GM21515 (cell line): ENCODE measurements at regions not wholly inside any gene's neighbourhood (a gene's known extent, or its start where the extent isn't known, plus 50 kb on each side); places are given as distances from the start of the nearest gene placed in this dataset.

Experiments used
- ATAC-seq: cut with Tn5 transposase; IDR thresholded peaks from one replicate; pipeline ENCODE4 v1.9.1; 2021; ENCODE audit not compliant: unreplicated experiment

DNA sequence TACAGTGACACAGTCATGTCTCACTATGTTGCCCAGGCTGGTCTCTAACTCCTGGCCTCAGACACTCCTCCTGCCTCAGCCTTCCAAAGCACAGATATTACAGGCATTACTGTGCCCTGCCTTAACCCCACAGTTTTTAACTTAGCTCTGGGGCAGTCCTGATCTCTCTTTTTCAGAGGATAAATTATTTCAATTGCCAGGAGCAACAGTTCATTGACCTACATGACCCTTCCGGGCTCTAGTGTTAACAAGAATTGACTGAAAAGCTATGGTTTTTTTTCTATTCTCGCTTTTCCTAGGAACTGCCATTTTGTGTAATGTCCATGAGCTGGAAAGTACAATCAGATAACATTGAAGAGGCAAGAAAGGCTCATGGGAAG lies 92.8 kb downstream of the HNRNPLL start:
- ATAC-seq: no peak

- no peak for ATAC-seq
These were observed 93.3 kb downstream of the HNRNPLL start for GRCh38 chr2:38509314-38509946.

DNA sequence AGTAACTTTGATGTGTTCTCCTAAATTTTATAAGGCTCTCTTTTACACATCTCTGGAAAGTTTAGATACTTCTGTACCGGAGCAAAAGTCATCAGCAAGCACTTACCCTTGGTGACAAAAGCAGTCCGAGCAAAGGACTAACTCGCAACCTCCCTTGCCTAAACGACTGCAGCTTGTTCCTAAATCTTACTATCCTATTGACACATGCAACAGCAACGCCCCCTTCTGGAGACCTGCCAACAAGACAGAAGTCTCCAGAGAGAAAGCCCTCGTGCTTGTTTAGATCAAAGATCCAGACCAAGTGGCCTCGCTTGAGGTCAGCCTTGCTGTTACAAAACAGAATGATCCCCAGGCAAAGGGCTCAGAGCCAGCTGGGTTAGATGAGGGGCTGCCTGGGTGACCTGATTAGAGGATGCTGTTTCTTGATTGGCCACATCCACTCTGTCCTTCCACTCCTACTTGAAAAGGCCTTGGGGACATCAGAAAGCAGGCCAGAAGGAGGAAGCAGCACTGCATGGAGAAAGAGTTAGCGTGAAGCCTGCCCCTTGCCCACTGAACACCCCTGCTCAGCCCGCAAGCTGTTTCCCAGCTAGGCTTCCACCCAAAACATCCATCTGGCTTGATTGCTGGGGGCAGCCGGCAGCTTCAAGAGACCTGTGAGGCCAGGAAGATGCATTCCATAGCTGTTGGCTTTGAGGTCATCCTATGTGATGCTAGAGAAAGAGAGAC lies 94.3 kb downstream of the HNRNPLL start:
- peak; percentile 69 for ATAC-seq

- no peak for ATAC-seq
These were observed 95.0 kb downstream of the HNRNPLL start for GRCh38 chr2:38507712-38508111.

DNA sequence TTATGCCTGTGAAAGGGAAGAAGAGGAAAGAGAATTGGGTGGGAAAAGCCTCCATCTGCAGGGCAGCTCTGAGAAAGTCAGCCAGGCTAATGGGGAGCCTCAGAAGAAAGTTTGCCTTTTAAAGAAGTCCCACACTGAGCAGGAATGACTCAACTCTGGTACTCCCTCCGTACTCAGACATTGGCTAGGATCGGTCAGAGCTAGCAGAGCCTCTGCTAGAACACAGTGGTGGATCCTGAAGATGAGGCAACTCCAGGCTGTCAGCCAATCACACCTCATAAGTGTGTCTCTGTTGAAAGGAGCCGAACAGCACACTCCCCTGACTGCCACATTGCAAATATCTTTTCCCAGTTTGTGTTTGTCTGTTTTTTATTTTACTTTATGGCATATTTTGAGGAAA lies 96.9 kb downstream of the HNRNPLL start:
- no peak for ATAC-seq

DNA sequence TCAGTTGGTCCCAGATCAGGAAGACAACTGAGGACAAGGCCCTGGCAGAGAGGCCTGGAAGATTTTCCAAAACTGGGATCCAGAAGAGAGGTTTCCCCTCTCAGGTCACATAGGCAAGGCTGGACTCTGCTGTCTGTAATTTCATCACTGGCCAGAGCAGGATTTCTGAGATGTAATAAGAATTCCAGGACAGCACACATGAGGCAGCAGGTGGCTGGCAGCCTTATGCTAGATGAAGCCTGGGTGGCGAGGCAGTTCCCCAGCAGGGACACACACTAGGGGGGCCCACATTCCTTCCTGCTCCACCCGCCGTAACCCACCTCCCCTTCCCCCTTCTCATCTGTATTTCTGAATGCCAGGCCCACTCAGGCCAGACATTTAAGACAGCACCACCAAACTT lies 98.6 kb downstream of the HNRNPLL start:
- no peak for ATAC-seq

GRCh38 chr2:38502107-38502506 lies 100.6 kb downstream of the HNRNPLL start:
- ATAC-seq: no peak

- no peak for ATAC-seq
These were observed 102.5 kb downstream of the HNRNPLL start for GRCh38 chr2:38500283-38500634.

- ATAC-seq: no peak
These were observed 103.0 kb downstream of the HNRNPLL start for GRCh38 chr2:38499548-38500282.

DNA sequence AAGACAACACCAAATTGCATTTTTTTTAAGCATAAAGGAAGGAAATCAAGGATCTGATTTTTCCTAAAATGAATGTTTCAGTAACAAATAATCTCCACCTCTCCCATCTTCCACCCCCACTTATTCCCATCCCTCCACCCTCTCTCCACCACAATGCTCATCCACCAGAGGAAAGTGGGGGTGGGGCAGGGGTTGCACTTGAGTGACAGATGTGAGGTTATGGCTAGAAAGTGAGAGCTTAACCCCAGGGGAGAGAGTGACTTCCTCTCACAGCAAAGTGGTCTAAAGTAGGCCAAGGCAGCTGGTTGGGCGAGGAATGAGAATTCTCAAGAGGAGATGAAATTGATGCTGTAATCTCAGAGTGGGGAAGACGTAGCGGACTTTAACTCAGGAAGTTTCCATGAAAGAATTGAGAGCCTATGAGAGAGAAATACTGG lies 104.7 kb downstream of the HNRNPLL start:
- no peak for ATAC-seq

DNA sequence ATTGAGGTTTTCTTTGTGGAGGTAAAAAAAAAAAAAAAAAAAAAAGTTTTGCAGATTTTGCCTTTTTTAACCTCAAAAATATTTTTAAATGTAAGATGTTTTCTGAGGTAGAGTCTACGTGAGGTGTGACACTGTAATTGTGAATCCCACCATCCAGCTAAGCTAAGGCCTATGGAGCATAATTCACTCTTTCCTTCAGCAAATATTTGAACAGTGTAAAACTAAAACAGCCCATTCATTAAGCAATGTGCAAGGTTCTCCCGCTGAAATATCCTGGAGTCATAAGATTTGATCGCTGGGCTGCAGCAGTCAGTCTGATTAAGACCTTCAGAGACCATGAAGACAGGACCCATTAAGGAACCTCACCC lies 105.1 kb downstream of the HNRNPLL start:
- ATAC-seq: no peak

GRCh38 chr2:38496927-38497669 lies 105.6 kb downstream of the HNRNPLL start:
- ATAC-seq: no peak

- ATAC-seq: no peak
These were observed 106.8 kb downstream of the HNRNPLL start for GRCh38 chr2:38495880-38496279.

- ATAC-seq: no peak
These were observed 108.3 kb downstream of the HNRNPLL start for GRCh38 chr2:38494394-38494793.

- no peak for ATAC-seq
These were observed 110.6 kb downstream of the HNRNPLL start for GRCh38 chr2:38492042-38492615.

DNA sequence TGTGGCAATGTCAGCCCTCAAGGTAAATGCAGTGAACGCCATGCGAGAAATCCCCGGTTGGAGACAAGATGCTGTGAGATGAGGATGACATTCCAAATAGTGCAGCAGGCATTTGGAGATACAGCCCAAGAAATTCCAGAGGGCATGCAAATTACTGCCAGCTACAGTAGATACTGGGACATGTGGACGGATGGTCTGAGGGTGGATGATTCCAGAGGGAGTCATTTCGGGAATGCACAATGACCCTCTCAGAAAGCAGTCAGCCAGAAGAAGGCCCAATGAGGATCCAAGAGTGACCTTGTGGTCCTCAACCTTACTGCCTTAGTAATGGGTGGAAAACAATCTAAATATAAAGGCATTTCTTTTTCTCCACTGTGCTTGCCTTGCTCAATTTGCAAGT lies 111.3 kb downstream of the HNRNPLL start:
- ATAC-seq: no peak

GRCh38 chr2:38489846-38490245 lies 112.8 kb upstream of the ATL2 start:
- ATAC-seq: no peak

DNA sequence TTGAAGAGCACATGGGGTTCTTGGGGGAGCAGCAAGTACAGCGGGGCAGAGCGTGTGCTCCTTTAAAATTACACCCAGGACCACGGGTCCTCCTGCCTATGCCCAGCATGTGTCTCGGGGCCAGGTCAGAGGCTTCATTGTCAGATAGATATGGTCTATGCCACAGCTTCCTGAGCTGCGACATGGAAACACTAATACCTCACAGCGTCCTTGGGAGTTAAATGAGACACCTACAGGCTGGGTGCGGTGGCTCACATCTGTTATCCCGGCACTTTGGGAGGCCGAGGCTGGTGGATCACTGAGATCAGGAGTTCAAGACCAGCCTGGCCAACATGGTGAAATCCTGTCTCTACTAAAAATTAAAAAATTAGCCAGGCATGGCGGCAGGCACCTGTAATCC lies 110.8 kb upstream of the ATL2 start:
- ATAC-seq: no peak

DNA sequence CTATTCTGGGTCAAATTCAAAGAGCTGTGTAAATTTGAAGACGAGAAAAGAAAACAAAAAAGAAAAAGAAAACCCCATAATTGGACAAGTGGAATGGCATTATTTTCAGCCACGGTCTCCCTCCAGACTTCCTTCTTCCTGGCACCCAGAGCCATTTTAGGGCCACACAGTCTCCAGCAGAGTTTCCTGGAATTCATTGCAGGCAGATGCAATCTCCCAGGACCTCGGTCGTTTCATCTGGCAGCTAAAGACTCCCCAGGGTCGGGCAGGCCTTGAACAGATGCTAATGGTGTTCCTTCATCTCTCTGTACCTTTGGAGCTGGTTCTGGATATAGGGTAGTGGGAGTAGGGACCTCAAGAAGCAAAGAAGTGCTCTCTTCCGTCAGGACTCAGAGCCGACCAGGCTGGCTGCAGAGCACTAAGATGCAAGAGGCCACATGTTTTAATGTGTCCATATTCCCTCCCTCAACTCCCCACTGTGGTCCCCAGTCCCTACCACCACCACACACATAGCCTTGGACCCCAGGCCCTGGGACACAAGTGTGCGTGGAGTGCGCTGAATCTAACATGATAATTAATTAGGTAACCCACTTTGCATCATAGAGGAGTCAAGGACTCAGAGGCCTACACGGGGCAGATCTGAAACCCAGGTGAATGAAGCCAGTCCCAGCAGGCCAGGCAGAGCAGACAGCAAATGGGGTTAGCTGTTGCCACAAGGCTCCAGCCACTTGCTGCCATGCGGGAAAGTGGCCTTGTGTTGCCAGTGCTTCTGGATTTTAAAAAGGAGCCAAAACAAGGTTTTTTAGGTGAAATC lies 109.3 kb upstream of the ATL2 start:
- no peak for ATAC-seq

GRCh38 chr2:38485734-38486133 lies 108.7 kb upstream of the ATL2 start:
- ATAC-seq: peak; percentile 89
